NCI-H748 treated with DMSO at 0.1 percent for 48 hours (cell line): ENCODE measurements at regions not wholly inside any gene's neighbourhood (a gene's known extent, or its start where the extent isn't known, plus 50 kb on each side); places are given as distances from the start of the nearest gene placed in this dataset.
A peak's percentile ranks its signal among the peaks of the same experiment; 100 is the strongest.
"Not testable (repeated sequence)": the region's sequence is repeated elsewhere in the genome, so short reads cannot be mapped to it uniquely, and the experiment has no call there.

Experiments used
- DNase-seq: peaks from one replicate; lab custom pipeline; 2025; lab: John Stamatoyannopoulos, UW

- no peak for DNase-seq
Observed at GRCh38 chr16:9141813-9142212, 50.4 kb downstream of the HAPSTR1 start.

GRCh38 chr16:9144106-9144505, 52.7 kb downstream of the HAPSTR1 start:
- no peak for DNase-seq

DNA sequence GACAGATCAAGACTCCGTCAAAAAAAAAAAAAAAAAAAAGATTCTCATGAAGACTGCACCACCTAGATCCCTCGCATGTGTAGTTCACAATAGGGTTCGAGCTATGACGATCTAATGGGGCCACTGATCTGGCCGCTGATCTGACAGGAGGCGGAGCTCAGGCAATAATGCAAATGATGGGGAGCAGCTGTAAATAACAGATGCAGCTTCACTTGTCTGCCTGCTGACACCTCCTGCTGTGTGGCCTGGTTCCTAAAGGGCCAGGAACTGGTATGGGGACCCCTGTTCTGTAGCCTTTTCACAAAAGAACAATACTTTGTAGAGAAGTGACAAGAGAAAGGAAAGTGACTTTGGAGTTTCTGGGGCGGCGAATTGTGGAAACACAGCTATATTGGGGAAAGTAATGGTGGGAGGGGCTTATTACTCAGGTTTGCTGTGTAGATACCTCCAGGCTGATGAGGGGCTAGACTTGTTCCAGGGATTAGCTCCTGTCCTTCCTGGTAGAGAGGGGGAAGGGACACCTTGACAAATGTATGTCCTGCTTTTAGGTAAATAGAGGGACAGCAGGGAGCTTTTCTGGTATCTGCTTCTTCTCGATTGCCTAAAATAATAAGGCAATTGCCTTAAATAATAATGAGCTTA, 57.1 kb downstream of the HAPSTR1 start:
- no peak for DNase-seq

GRCh38 chr16:9151074-9151473, 59.6 kb downstream of the HAPSTR1 start:
- no peak for DNase-seq

GRCh38 chr16:9151597-9151996, 60.2 kb downstream of the HAPSTR1 start:
- no peak for DNase-seq

DNA sequence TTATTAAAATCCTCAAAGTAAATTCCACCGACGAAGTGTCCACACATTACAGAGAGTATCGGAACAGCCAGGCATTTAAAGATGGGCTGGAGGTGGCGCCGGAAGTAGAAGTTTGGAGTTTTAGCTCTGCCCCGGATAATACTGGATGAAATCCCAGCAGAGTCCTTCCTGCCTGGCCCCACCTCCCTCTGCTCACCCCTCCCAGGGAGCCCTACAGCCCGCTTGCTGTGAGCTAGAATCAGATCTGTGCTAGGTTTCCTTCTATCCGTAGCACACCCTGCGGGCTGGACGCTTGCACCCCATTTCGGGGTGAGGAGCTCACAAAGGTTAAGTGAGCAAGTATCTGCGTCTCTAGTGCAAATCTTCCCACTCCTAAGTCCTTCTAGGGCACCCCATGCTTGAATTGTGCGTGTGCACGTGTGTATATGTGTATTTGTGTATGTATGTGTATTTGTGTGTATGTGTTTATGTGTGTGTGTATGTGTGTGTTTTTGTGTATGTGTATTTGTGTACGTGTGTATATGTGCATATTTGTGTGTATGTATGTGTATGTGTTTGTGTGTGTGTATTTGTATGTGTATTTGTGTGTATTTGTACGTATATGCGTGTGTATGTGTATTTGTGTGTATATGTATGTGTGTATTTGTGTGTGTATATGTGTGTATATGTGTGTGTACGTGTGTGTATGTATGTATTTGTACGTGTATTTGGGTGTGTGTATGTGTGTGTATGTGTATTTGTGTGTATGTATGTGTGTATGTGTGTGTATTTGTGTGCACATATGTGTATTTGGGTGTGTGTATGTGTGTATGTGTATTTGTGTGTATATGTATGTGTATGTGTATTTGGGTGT, 61.4 kb downstream of the HAPSTR1 start:
- no peak for DNase-seq

DNA sequence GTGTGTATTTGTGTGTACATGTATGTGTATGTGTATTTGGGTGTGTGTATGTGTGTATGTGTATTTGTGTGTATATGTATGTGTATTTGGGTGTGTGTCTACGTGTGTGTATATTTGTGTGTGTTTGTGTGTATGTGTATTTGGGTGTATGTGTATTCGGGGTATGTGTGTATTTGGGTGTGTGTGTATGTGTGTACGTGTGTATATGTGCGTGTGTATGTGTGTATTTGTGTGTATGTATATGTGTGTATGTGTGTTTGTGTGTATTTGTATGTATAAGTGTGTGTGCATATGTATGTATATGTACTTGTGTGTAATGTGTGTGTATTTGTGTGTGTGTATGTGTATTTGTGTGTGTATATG, 62.0 kb downstream of the HAPSTR1 start:
- DNase-seq, result no peak

- DNase-seq, result no peak
Observed at GRCh38 chr16:9154567-9155410, 63.3 kb downstream of the HAPSTR1 start.

- DNase-seq, result no peak
Observed at GRCh38 chr16:9155871-9156270, 64.4 kb downstream of the HAPSTR1 start.

DNA sequence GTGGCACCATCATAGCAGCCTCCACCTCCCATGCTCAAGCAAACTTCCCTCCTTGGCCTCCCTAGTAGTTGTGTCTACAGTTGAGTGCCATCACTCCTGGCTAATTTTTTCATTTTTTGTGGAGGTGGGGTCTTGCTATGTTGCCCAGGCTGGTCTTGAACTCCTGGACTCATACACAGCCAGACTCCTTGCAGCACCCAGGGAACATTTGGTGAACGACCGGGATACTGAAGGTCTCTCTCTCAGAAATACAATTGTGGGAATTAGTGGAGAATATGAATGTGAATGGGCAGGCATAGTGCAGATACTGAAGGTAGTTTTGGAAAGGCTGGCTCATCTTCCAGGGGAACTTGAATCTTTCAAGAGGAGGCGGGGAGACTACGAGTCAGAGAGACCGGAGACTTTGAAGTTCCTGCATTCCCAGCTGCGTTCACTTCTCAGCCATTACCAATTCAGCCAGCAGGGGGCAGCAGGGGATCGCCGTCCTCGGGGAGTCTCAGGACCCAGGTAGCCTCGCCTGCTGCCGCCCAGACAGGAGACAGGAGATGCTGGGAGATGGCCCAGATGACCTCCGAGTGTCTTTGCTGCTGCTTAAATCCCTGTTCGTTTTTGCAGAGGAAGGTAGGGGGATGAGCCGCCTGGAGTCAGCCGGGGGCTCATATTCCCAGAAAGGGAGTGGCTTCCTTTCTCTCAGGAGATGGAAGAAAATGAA, 68.6 kb downstream of the HAPSTR1 start:
- DNase-seq, result peak; percentile 21

DNA sequence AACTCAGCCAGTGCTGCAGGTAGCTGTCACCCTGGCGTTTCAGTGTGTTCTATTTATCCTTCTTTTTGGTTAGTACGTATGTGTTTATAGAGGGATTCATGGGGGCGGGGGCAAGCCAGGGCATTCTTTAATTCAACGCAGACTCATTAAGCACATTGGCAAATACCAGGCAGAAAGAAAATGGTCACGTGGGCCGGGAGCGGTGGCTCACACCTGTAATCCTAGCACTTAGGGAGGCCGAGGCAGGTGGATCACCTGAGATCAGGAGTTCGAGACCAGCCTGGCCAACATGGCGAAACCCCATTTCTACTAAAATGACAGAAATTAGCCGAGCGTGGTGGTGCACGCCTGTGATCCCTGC, 69.1 kb downstream of the HAPSTR1 start:
- DNase-seq, result no peak

- DNase-seq, result no peak
Observed at GRCh38 chr16:9165681-9166080, 74.2 kb downstream of the HAPSTR1 start.

DNA sequence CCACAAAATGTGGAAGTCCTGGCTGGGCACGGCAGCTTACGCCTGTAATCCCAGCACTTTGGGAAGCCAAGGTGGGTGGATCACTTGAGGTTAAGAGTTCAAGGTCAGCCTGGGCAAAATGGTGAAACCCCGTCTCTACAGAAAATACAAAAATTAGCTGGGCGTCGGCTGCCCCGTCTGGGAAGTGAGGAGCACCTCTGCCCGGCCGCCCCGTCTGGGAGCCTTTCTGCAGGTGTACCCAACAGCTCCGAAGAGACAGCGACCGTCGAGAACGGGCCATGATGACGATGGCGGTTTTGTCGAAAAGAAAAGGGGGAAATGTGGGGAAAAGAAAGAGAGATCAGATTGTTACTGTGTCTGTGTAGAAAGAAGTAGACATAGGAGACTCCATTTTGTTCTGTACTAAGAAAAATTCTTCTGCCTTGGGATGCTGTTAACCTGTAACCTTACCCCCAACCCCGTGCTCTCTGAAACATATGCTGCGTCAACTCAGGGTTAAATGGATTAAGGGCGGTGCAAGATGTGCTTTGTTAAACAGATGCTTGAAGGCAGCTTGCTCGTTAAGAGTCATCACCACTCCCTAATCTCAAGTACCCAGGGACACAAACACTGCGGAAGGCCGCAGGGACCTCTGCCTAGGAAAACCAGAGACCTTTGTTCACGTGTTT, 75.0 kb downstream of the HAPSTR1 start:
- DNase-seq, result not testable (repeated sequence)

DNA sequence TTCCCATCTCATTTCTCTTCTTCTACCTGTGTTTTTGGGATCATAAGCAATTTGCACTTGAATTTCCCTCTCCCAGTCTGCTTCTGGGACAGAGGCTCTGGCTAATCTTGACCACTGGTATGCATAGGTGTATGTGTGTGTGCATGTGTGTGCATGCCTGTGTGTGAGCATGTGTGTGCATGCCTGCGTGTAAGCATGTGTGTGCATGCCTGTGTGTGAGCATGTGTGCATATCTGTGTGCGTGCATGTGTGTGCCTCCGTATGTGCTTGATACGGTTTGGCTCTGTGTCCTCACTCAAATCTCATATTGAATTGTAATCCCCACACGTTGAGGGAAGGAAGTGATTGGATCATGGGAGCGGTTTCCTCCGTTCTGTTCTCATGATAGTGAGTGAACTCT, 77.7 kb downstream of the HAPSTR1 start:
- no peak for DNase-seq

GRCh38 chr16:9170470-9170869, 79.0 kb downstream of the HAPSTR1 start:
- DNase-seq, result no peak

GRCh38 chr16:9176547-9177418, 85.3 kb downstream of the HAPSTR1 start:
- DNase-seq, result no peak

DNA sequence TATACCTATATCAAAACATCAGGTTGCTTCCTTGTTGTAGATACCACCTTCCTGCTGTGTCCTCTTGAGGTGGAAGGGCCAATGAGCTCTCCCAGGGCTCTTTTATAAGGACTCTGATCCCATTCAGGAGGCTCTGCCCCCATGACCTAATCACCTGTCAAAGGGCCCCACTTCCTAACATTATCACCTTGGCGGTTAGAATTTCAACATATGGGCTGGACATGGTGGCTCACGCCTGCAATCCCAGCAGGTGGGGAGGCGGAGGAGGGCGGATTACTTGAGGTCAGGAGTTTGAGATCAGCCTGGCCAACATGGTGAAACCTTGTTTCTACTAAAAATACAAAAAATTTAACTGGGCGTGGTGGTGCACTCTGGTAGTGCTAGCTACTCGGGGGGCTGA, 86.4 kb downstream of the HAPSTR1 start:
- DNase-seq, result no peak

DNA sequence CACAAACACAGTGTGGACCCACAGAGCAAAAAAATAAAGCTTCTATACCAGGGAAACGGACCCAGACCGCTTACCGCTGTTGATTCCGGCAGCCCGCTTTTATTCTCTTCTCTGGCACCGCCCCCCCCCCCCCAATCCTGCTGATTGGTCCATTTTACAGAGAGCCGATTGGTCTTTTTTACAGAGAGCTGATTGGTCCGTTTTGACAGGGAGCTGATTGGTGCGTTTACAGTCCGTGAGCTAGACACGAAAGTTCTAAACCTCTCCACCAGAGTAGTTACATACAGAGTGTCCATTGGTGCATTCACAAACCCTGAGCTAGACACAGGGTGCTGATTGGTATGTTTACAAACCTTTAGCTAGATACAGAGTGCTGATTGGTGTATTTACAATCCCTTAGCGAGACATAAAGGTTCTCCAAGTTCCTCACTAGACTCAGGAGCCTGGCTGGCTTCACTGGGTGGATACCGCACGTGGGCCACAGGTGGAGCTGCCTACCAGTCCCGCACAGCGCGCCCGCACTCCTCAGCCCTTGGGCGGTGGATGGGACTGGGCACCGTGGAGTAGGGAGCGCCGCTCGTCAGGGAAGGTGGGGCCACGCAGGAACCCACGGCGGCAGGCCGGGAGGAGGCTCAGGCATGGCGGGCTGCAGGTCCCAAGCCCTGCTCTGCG, 92.4 kb downstream of the HAPSTR1 start:
- DNase-seq, result no peak

DNA sequence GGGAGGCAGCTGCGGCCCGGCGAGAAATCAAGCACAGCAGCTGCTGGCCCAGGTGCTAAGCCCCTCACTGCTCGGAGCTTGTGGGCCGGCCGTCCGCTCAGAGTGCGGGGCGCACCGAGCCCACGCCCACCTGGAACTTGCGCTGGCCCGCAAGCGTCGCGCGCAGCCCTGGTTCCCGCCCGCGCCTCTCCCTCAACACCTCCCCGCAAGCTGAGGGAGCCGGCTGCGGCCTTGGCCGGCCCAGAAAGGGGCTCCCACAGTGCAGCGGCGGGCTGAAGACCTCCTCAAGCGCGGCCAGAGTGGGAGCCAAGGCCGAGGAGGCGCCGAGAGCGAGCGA, 92.9 kb downstream of the HAPSTR1 start:
- DNase-seq, result no peak

DNA sequence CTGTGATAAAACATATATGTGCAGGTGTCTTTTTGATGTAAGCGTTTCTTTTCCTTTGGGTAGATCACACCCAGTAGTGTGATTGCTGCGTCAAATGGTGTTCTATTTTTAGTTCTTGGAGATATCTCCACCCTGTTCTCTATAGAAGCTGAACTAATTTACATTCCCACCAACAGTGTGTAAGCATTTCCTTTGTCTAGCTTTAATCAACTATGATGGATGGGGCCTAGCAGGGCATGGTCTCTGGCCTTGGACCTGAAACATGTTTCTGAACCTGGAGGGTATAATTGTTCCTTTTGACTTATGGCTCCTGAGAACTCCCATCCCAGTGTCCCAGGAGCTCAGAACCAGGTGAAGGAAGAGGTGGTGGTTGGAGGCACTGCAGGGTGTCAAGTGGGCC, 93.9 kb downstream of the HAPSTR1 start:
- no peak for DNase-seq
